GM21529 (cell line): ENCODE measurements at regions not wholly inside any gene's neighbourhood (a gene's known extent, or its start where the extent isn't known, plus 50 kb on each side); places are given as distances from the start of the nearest gene placed in this dataset.
"Not testable (repeated sequence)": the region's sequence is repeated elsewhere in the genome, so short reads cannot be mapped to it uniquely, and the experiment has no call there.

Experiments used
- ATAC-seq: cut with Tn5 transposase; IDR thresholded peaks from one replicate; pipeline ENCODE4 v1.9.1; 2021; ENCODE audit not compliant: unreplicated experiment

DNA sequence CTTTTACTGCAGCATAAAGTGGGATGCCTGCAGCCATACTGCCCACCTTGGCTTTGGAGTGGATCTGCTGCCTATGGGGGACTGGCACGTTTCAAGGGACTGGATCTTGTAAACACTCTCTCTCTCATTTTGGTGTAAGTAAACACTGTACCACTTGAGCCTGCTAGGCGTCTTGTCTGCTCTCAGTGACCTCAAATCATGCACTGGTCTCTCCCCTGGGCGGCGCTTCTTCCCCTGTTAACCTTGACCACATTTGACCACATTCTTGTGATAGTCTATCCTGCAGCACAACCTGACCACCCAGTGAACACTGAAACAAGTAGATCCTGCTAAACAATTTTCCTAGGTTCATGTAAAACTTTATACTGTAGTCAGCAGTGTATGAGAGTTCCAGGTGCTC is 82.6 kb upstream of the HNMT start:
- no peak for ATAC-seq

- ATAC-seq: no peak
These were observed 78.0 kb upstream of the HNMT start for GRCh38 chr2:137886083-137886831.

DNA sequence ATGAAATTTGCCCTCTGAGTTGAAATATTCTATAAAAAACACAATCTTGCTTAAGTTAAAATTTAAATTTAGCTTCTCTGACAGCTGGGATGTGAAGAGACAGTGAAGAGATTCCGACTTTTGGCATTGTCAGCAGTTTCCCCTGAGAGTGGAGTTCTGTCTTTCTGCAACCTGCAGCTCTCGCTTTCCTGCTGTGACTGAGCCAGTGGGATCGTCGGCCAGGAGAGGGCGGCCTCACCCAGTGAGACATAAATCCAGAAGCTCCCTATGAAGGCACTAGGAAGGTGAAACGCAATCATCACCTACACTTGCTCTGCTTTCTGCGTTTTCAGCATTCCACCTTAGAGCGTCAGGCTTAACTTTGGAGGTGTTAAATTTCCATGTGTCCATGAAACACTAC is 75.4 kb upstream of the HNMT start:
- no peak for ATAC-seq

- ATAC-seq: no peak
These were observed 71.5 kb upstream of the HNMT start for GRCh38 chr2:137892739-137893138.

- ATAC-seq: no peak
These were observed 71.1 kb upstream of the HNMT start for GRCh38 chr2:137893145-137893544.

DNA sequence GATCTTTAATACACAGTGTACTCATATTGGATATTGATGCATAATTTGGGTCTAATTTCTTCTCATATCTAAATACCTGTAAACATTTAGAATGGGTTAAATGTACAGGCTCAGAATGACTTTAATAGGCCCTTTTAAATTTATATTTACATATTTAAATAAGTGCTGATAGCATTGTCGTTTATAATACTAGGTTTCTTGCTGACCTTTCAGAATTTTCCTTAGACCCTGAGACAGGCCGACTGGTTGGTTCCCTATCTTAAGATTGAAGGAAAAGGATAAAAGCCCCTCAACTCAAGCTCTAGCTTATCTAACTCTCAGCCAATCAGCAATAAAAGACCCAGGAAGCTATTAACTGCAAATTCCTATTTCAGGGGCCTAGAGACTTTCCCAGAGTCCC is 67.8 kb upstream of the HNMT start:
- no peak for ATAC-seq

DNA sequence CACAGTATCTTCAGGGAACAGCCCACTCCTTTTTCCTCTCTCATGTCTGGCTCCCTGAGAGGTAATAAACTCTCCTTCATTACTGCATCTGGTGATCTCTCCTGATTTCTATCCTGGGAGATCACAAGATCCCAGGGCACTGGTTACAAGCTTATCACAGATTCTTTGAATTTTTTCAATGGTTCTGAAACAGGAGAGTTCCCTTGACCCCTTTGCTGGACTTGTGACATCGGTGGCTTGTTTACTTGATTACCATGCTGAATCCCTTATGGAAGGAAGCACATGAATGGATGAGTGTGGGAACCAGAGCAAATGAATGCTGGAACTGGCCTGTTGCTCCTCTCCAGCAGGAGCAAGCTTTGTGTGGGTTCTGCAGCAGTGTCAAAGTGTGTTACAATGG is 67.2 kb upstream of the HNMT start:
- ATAC-seq: no peak

DNA sequence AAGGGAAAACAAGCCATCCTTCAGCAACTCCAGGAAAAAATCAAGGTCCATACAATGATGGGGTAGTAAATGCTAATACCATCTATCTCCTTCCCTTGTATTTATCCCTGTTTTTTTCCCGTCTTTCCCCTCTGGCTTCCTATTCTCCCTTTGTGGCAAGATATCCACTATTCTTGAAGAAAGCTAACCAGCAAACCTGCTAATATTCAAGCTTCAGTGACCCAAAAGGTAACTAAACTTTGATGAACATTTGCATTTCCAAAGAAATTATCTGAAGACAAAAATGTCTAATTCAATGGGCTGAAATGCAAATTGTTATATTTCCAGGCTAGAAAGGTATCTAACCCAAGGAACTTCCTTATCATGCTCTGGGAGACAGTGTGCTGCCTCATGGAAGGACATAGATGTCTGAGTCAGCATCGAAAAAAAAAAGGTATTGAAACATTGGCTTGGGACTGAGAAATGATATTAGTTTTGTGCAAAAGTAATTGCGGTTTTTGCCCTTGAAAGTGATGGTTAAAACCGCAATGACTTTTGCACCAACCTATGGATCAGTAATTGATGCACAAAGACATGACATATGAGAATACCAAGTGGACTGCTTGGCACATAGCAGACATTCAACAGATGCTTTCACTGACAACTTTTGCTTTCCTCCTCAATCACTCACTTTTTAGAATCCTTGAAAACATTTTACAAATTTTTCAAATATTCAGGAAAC is 63.7 kb upstream of the HNMT start:
- ATAC-seq: no peak

GRCh38 chr2:137910641-137911040 is 53.6 kb upstream of the HNMT start:
- ATAC-seq: no peak

DNA sequence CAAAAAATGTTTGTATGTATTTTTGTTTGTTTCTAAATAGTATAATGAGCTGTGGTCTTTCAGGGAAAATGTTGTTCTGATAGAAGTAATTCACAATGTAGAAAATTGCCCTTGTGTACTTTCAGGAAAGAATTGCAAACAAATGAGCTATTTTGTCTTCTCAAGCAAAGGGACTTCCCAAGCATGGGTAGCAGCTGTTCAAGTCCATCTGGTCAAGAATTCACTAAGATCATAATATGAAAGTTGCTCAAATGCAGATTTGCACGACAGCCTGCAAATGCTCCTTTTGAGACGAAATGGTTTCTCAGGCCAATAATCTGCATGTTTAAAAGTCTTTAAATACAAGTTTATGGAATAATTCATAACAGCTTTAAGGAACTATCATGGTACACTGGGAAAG is 51.9 kb upstream of the HNMT start:
- ATAC-seq: no peak

- ATAC-seq: no peak
These were observed 51.1 kb upstream of the HNMT start for GRCh38 chr2:137913169-137913568.

GRCh38 chr2:137913648-137914047 is 50.6 kb upstream of the HNMT start:
- ATAC-seq: not testable (repeated sequence)
